HCT116 (cell line): ENCODE measurements at regions not wholly inside any gene's neighbourhood (a gene's known extent, or its start where the extent isn't known, plus 50 kb on each side); places are given as distances from the start of the nearest gene placed in this dataset.

Source experiments
- ATAC-seq: fragments of 200-7000 bp; cut with Tn5 transposase; 2 replicates; pipeline ENCODE4 v1.9.1; 2020; ENCODE audit warnings: mild to moderate bottlenecking, moderate library complexity
- BruUV-seq: library from RNA; stranded (reverse); fragments of 400-500 nt; replicated peaks from 2 replicates; lab custom pipeline; 2021; lab: Mats Ljungman, UMichigan
- CTCF ChIA-PET: fragments of 300-600 bp; sonication (Branson Sonifier 250); formaldehyde crosslinking; loops from one replicate; lab custom pipeline; 2021; ENCODE audit warnings: antibody characterized with exemption; lab: Charles Lee
- POLR2A ChIA-PET: fragments of 300-600, 350-600 bp; sonication (Branson Sonifier 250); formaldehyde crosslinking; loops from one replicate; lab custom pipeline; 2021; ENCODE audit warnings: antibody characterized with exemption; lab: Charles Lee
- RAD21 ChIA-PET, 2 experiments: fragments of 300-600 bp; sonication (Branson Sonifier 250); formaldehyde crosslinking; loops; one replicate each; lab custom pipeline; 2023; ENCODE audit warnings: low total read pairs in 2 of 2; ENCODE audit not compliant: uncharacterized antibody in 2 of 2, unreplicated experiment in 2 of 2, low non-redundant PET in 1 of 2; lab: Charles Lee
- DNase-seq: peaks from one replicate; pipeline ENCODE4 v3.0.0-alpha.2; 2010; ENCODE audit warnings: low read depth, low spot score
- H2AFZ ChIP-seq: fragments of 200-600 bp; shearing (Covaris generic), sonication (generic); 2 replicates; pipeline ENCODE4 v1.6.1; 2017; ENCODE audit warnings: low read depth, mixed run types, mixed read lengths, antibody characterized with exemption, low read length; ENCODE audit not compliant: poor library complexity, severe bottlenecking
- H3K27ac ChIP-seq: 2 replicates; pipeline ENCODE4 v1.5.1; 2012; ENCODE audit warnings: low read depth, low read length
- H3K27me3 ChIP-seq: fragments of 200-600 bp; sonication (generic); 2 replicates; pipeline ENCODE4 v1.6.1; 2016; ENCODE audit warnings: mixed run types, low read length, mixed read lengths; ENCODE audit not compliant: insufficient read depth
- H3K36me3 ChIP-seq, 2 experiments: fragments of 200-500 bp in 1 of 2; fragments of 200-600 bp in 1 of 2; sonication (Bioruptor generic) in 1 of 2; sonication (generic) in 1 of 2; 2 replicates each; pipeline versions ENCODE4 v1.5.1 to v1.6.1; 2014 to 2016; ENCODE audit warnings: low read length in 2 of 2, inconsistent platforms in 1 of 2, mixed read lengths in 1 of 2, mixed run types in 1 of 2; ENCODE audit not compliant: insufficient read depth in 2 of 2, control insufficient read depth in 1 of 2
- H3K4me1 ChIP-seq, 2 experiments: fragments of 200-600 bp in 1 of 2; sonication (generic) in 1 of 2; 2 replicates each; pipeline versions ENCODE4 v1.5.1 to v1.6.1; 2012 to 2017; ENCODE audit warnings: low read length in 2 of 2, inconsistent platforms in 1 of 2, mild to moderate bottlenecking in 1 of 2, mixed read lengths in 1 of 2, mixed run types in 1 of 2, moderate library complexity in 1 of 2; ENCODE audit not compliant: insufficient read depth in 2 of 2, control insufficient read depth in 1 of 2
- H3K4me2 ChIP-seq: fragments of 200-600 bp; sonication (generic); 2 replicates; pipeline ENCODE4 v1.6.1; 2017; ENCODE audit warnings: mixed run types, low read length, mixed read lengths
- H3K4me3 ChIP-seq, 2 experiments: fragments of 200-600 bp in 1 of 2; sonication (generic) in 1 of 2; replicated peaks in 1 of 2; 2 replicates each; pipeline ENCODE4 v1.5.1; 2011 to 2016; ENCODE audit warnings: low read length in 2 of 2, control low read depth in 1 of 2, low read depth in 1 of 2, mild to moderate bottlenecking in 1 of 2, mixed read lengths in 1 of 2, mixed run types in 1 of 2
- H3K79me2 ChIP-seq: fragments of 200-600 bp; sonication (generic); 2 replicates; pipeline ENCODE4 v1.6.1; 2017; ENCODE audit warnings: mild to moderate bottlenecking, mixed run types, low read length, moderate library complexity, mixed read lengths; ENCODE audit not compliant: insufficient read depth
- H3K9ac ChIP-seq: fragments of 200-600 bp; sonication (generic); 2 replicates; pipeline ENCODE4 v1.6.1; 2016; ENCODE audit warnings: low read length, mixed read lengths
- H3K9me2 ChIP-seq: fragments of 200-600 bp; sonication (generic), shearing (Covaris generic); 2 replicates; pipeline ENCODE4 v1.6.1; 2017; ENCODE audit warnings: mixed run types, mild to moderate bottlenecking, moderate library complexity; ENCODE audit not compliant: insufficient read depth
- H3K9me3 ChIP-seq, 2 experiments: fragments of 200-500 bp in 1 of 2; fragments of 200-600 bp in 1 of 2; sonication (Bioruptor generic) in 1 of 2; sonication (generic) in 1 of 2; 2 replicates each; pipeline ENCODE4 v1.6.1; 2014 to 2017; ENCODE audit warnings: low read length in 2 of 2, mixed read lengths in 2 of 2, inconsistent platforms in 1 of 2, low read depth in 1 of 2, mild to moderate bottlenecking in 1 of 2, mixed run types in 1 of 2, moderate library complexity in 1 of 2; ENCODE audit not compliant: control insufficient read depth in 1 of 2, insufficient read depth in 1 of 2
- H4K20me1 ChIP-seq: fragments of 200-600 bp; sonication (generic), shearing (Covaris generic); 2 replicates; pipeline ENCODE4 v1.6.1; 2017; ENCODE audit warnings: mixed run types, mild to moderate bottlenecking, moderate library complexity; ENCODE audit not compliant: insufficient read depth
- CTCF ChIP-seq, 3 experiments: fragments of 200-600 bp in 1 of 3; sonication (generic) in 1 of 3; IDR thresholded peaks in 2 of 3; conservative IDR thresholded peaks in 1 of 3; 2 replicates each; pipeline ENCODE4 v1.5.1; 2012 to 2017; ENCODE audit warnings: low read depth in 2 of 3, low read length in 2 of 3, antibody characterized with exemption in 1 of 3, borderline replicate concordance in 1 of 3, control low read depth in 1 of 3, mild to moderate bottlenecking in 1 of 3, mixed read lengths in 1 of 3, mixed run types in 1 of 3, moderate library complexity in 1 of 3; ENCODE audit not compliant: insufficient read depth in 1 of 3
- POLR2AphosphoS5 ChIP-seq: IDR thresholded peaks from 2 replicates; pipeline ENCODE4 v1.6.1; 2011; ENCODE audit warnings: mild to moderate bottlenecking, low read depth, low read length, moderate library complexity
- RAD21 ChIP-seq: IDR thresholded peaks from 2 replicates; pipeline ENCODE4 v1.6.1; 2012; ENCODE audit warnings: low read depth, mild to moderate bottlenecking
- SIN3A ChIP-seq: IDR thresholded peaks from 2 replicates; pipeline ENCODE4 v1.6.1; 2012; ENCODE audit warnings: low read depth
- ZFX ChIP-seq: fragments of 450-650 bp; IDR thresholded peaks from 2 replicates; pipeline ENCODE4 v1.6.1; 2017
- intact Hi-C: fragments of 100-400 bp; cut with micrococcal nuclease; formaldehyde crosslinking; loops from 2 replicates; pipeline ENCODE4 v1.10.0; 2022

- ATAC-seq: no peak
- Histone ChIP-seq H3K27me3 (no peaks in the 10 kb centered on the region), H3K36me3 (no peaks in the 10 kb centered on the region), H3K27ac (no peak overlapping the region), H3K9me2 (no peaks in the 10 kb centered on the region), H2AFZ (no peak overlapping the region), H4K20me1 (no peaks in the 10 kb centered on the region), H3K4me3 (no peak overlapping the region), H3K79me2 (no peaks in the 10 kb centered on the region), H3K4me2 (no peak overlapping the region)
- CTCF ChIA-PET: no interaction called here
- POLR2A ChIA-PET: no interaction called here
- no TSS peak for BruUV-seq
- RAD21 ChIA-PET: no interaction called here
- TF ChIP-seq SIN3A (no peak), RAD21 (0 out of 2 replicates have a peak, but pooled peaks have one; percentile 8), CTCF (IDR thresholded peaks at IDR 0.05 in 2 of 3, conservative IDR thresholded peaks at IDR 0.05 in 1 of 3; ENCODE audit: borderline replicate concordance in 1 of 3, insufficient read depth in 1 of 3, low read depth in 2 of 3, low read length in 2 of 3) (peak in 2 of 3 experiments; percentile 9 to 23; a peak in 1 of 6 replicates)
- TF ChIP-seq, all 23 proteins: peak for 2
- DNase-seq: no peak
- Histone ChIP-seq H3K9me3 (no peaks in the 10 kb centered on the region; a peak in 1 of 4 replicates), H3K9ac (no peak overlapping the region), H3K4me1 (no peaks in the 10 kb centered on the region)
- intact Hi-C loops: no loop called here
Observed at GRCh38 chr20:39429726-39430125, 467.6 kb downstream of the DHX35 start.

GRCh38 chr20:39424962-39425678 lies 463.0 kb downstream of the DHX35 start:
- intact Hi-C loops: no loop called here
- no peaks in the 10 kb centered on the region for H3K4me1 ChIP-seq
- TF ChIP-seq POLR2AphosphoS5 (no peak), ZFX (no peak)
- no peaks in the 10 kb centered on the region for H3K36me3 ChIP-seq
- no peaks in the 10 kb centered on the region for H3K9me2 ChIP-seq
- BruUV-seq: no TSS peak
- ATAC-seq: no peak
- RAD21 ChIA-PET: no interaction called here
- DNase-seq: no peak
- CTCF ChIA-PET: no interaction called here
- POLR2A ChIA-PET: no interaction called here
- no peaks in the 10 kb centered on the region for H4K20me1 ChIP-seq
- no peak overlapping the region for H2AFZ ChIP-seq
- H3K79me2 ChIP-seq: no peaks in the 10 kb centered on the region
- no peaks in the 10 kb centered on the region for H3K27me3 ChIP-seq
- no peak overlapping the region for H3K4me2 ChIP-seq
- H3K9me3 ChIP-seq: no peaks in the 10 kb centered on the region
- no peak overlapping the region for H3K9ac ChIP-seq
- no peak overlapping the region for H3K27ac ChIP-seq
- no peak overlapping the region for H3K4me3 ChIP-seq
